ENCODE measurements at regions not wholly inside any gene's neighbourhood (a gene's known extent, or its start where the extent isn't known, plus 50 kb on each side); places are given as distances from the start of the nearest gene placed in this dataset.

DNA sequence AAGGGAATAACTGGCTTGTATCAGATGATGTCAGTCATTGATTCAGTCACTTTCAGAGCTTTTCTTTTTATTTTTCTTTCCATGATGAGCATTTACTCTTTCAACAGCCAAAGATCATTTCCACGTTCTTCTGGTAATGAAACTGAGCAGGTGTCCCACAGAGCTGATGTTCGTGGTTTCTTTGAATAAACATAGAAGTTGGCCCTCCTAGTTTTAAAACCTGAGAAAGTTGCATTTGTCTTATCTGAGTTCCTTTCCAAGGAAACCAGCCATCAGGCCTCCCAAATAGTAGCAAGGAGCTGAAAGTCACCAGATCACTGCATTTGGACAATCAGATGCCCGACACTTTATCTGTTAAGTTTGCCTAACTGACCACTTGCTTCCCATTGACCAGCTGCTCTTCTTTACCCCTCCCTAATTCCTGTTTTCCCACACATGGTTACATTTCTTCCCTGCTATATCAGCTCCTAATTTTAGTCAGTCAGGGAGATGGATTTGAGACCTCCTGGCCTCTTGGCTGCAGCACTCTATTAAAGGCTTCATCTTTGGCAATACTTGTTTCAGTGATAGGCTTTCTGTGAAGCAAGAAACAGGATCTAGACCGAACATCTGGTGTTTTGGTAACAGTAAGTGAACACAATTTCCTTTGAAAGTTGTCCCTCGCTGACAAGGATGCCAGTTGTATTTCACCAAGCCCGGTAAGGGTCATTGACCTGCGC is 420.8 kb downstream of the CHSY3 start:
- TF ChIP-seq POLR2AphosphoS5 (IDR thresholded peaks at IDR 0.05), result no peak
- TF ChIP-seq, protein P1, sequence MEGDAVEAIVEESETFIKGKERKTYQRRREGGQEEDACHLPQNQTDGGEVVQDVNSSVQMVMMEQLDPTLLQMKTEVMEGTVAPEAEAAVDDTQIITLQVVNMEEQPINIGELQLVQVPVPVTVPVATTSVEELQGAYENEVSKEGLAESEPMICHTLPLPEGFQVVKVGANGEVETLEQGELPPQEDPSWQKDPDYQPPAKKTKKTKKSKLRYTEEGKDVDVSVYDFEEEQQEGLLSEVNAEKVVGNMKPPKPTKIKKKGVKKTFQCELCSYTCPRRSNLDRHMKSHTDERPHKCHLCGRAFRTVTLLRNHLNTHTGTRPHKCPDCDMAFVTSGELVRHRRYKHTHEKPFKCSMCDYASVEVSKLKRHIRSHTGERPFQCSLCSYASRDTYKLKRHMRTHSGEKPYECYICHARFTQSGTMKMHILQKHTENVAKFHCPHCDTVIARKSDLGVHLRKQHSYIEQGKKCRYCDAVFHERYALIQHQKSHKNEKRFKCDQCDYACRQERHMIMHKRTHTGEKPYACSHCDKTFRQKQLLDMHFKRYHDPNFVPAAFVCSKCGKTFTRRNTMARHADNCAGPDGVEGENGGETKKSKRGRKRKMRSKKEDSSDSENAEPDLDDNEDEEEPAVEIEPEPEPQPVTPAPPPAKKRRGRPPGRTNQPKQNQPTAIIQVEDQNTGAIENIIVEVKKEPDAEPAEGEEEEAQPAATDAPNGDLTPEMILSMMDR (IDR thresholded peaks at IDR 0.05), result no peak
